Erythroblast (primary cell): ENCODE measurements at regions not wholly inside any gene's neighbourhood (a gene's known extent, or its start where the extent isn't known, plus 50 kb on each side); places are given as distances from the start of the nearest gene placed in this dataset.

Source experiments
- DNase-seq, 2 experiments: peaks; one replicate each; lab custom pipeline; 2025; lab: John Stamatoyannopoulos, UW
- GATA1 ChIP-seq: IDR thresholded peaks from 2 replicates; pipeline ENCODE4 v1.6.1; 2011; ENCODE audit warnings: low read depth, mild to moderate bottlenecking, control low read depth, low read length, moderate library complexity
- POLR2A ChIP-seq: IDR thresholded peaks from 2 replicates; pipeline ENCODE4 v1.6.1; 2011; ENCODE audit warnings: mild to moderate bottlenecking, low read length

DNA sequence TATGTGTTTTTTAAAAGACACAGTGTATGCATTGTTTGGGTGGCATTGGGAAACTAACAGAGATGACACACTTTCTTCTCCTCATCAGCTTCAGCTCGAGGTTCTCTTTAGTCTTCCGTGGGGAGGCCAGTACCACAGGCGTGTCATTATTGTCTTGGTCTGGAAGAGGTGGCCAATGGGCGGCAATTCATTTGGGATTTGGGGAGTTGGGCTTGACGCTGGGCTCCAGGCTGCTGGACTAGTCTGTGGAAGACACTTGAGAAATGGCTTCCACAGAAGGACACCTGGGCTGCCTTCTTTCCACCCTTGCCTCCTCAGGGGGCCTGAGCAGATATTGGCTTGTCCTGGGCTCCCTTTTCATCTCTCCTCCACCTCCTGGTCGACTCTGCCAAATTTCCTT lies 192.2 kb downstream of the SH2D4B start:
- no peak for DNase-seq
- TF ChIP-seq GATA1: no peak
- no peak for TF ChIP-seq POLR2A

DNA sequence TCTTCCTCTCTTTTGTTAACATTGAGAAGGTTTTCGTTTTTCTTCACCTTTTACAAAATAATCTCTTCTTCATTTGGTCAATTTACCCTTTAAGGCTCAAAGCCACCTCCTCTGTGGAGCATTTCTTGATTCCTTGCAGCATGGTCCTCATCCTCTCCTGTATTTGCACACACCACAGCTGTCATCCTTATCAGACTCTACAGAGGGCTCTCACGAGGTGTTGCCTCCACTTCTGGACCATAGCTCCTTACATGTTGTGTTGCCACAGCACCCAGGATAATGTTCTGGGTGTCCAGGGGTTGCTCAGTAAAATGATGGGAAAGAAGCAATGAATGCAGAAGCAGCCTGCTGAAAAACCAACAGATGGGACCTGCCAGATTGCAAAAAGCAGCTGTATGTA lies 192.8 kb downstream of the SH2D4B start:
- no peak for TF ChIP-seq GATA1
- TF ChIP-seq POLR2A: no peak
- no peak for DNase-seq

DNA sequence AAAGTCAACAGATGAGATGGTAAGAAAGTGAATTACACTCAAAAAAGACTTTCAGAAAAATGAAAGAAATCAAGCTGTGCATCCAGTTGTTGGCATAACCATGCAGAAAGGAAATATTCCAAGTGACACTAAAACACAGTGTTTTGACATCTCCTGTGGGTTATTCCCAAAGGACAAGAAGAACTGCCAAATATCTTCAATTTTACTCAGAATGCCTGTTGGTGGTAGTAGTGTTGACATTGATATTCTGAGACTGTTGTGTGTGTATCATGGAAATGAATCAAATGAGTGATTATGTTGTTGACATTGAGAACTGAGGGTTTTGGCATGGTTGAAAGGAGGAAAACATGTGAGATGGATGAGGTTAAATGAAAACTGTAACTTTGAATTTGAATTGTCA lies 196.9 kb downstream of the SH2D4B start:
- DNase-seq: no peak
- no peak for TF ChIP-seq GATA1
- no peak for TF ChIP-seq POLR2A

DNA sequence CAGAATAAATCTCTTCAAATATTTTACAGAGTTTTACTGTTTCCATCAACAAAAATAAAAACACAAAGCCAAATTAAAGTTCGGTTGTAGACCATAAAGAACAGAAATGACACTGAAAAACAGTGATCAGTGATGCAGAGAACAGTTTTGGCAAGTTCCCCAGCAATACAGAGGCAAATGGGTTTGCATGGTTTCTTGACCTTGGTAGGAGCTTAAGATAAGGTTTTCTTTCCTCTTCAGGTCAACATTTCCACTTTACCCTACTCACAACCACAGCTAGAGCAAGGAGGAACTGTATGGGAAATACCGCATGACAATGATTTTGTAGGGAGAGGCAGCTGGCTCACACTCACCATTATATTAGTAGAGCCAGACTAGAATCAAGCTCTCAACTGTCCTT lies 199.5 kb downstream of the SH2D4B start:
- no peak for DNase-seq
- no peak for TF ChIP-seq POLR2A
- TF ChIP-seq GATA1: no peak

DNA sequence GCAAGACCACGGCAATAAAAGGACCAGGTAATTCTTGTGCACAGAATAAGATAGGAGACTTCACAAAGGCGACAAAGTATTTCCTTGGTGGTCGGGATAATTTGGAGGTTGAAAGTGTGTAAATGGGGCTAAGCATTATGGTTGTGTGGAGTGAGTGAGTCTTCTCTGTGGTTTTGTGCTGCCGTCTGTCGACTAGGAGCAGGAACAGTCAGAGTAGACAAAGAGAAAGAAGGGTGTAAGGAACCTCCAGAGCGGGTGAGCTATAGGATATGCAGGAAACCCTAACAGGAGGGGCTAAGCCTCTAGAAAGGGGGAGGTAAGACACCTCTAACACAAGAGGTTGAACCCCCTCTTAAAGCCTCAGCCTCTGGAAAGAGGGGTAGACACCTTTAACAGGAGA lies 201.6 kb downstream of the SH2D4B start:
- TF ChIP-seq GATA1: no peak
- no peak for TF ChIP-seq POLR2A
- no peak for DNase-seq

DNA sequence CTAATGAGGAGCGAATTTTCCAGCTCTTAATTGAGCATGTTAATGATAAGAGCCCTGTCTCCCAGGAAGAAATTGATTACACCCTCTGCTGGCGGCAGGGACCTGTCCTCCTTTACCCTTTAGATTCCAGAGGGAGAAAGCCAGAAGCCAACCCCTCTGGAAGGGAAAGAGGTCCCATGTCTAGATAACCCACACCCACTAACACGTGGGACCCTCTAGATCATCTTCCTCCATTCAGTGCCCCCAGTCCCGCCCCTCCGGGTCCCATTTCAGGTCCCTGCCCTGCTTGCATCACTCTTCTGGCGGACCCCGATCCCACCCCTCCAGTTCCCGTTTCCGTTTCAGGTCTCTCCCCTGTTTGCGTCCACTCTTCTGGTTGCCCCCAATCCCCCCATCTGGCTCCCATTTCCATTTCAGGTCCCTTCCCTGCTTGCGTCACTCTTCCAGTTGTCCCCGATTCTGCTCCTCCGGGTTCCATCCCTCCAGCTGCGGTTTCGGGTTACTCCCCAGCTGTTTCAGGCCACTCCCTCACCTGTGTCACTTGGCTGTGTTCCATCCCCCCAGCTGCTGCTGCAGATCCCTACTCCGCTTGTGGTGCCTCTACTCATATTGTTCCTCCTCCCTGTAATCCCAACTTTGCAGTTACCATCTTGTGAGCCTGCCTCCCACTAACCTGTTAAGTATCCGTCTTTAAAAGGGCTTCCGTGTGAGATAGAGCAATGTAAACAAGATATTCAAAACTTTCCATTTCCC lies 202.4 kb downstream of the SH2D4B start:
- no peak for DNase-seq
- no peak for TF ChIP-seq GATA1
- no peak for TF ChIP-seq POLR2A

DNA sequence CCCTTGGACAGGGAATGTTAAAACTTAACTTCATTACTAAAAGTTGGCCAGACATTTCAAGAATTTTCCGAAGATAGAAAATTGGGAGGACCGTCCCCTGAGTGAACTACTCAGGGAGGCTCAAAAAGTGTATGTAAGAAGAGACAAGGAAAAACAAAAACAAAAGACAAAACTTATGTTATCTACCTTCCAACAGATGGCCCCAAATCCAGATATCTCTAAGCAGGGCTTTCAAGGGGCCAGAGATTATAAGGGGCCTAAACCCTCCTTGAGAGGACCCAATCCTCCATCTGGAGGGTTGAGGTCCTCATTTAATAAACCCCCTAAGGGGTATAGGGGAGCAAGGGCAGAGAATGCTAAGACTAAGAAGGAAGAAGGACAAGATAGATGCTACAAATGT lies 203.6 kb downstream of the SH2D4B start:
- no peak for TF ChIP-seq POLR2A
- DNase-seq: no peak

DNA sequence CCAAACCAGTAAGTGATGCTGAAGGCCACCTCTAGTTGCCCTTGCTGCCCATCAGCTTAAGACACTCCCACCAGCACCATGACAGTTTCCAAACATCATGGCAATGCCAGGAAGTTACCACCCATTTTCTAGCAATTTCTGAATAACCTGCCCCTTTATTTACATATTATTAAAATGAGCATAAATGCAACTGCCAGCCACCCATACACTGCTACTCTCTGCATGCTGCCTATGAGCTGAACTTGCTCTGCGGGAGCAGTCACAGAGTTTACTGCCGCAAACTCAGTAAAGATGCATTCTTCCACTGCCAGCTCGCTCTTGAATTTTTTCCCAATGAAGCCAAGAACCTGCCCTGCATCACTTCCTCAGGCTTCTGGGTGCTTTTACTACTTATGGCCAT lies 212.6 kb downstream of the SH2D4B start:
- no peak for DNase-seq
- TF ChIP-seq GATA1: no peak
- no peak for TF ChIP-seq POLR2A

DNA sequence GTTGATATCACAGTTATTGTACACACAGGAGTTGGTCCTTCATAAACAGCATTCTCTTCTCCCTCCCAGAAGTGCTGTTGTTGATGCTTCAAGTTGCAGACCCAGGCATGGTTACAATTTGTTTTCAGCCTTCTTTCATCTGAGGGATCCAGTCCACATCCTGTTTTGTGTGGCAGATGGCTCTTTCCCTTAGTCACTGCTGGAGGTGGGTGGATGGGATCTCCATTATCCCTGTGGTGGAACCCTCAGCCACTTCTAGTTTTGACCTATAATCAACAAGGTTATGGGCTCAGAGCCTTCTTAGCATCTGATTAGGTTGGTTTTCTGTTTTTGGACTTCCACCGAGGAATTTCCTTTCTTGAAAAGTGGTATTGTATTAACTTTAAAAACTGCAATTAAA lies 214.2 kb downstream of the SH2D4B start:
- DNase-seq: no peak
- TF ChIP-seq GATA1 (no peak), POLR2A (no peak)

DNA sequence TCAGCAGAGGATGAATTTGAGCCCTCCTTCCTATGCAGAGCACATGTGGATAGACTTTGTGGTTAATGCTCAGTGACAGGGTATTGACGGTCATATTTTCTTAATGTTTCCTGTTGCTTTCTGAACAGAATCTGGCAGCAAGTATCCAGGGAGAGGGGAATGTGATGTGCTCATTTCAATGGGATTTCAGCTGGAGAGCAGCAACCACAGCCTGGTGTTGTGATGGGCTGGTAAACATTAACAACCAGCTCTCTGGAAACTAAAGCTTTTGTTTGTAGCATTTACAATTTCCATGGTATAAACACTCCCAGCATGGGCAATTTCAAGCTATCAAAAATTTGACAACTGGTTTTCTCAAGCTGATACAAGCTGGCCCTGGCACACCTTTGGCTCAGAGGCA lies 215.9 kb downstream of the SH2D4B start:
- DNase-seq: no peak

DNA sequence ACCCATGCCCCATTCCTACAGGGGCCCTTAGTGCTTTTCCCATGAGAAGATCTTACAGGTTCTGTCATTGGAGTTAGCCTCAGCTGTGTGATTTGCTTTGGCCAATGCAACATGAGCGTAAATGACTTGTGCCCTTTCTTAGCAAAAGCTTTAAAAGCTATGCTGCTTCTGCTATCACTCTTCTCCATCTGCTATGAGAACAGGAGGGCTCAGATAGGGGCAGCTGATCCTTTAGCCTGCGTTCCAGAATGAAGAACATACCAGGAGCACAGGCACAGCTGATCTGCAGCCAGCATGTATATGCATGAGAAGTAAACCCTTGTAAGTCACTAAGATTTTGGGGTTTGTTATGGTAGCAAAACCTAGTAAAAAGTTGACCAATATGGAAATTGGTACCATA lies 218.2 kb downstream of the SH2D4B start:
- no peak for DNase-seq
- TF ChIP-seq GATA1 (no peak), POLR2A (no peak)

More for the DNA sequence above, 215.9 kb downstream of the SH2D4B start:
- no peak for TF ChIP-seq GATA1
- TF ChIP-seq POLR2A: no peak

DNA sequence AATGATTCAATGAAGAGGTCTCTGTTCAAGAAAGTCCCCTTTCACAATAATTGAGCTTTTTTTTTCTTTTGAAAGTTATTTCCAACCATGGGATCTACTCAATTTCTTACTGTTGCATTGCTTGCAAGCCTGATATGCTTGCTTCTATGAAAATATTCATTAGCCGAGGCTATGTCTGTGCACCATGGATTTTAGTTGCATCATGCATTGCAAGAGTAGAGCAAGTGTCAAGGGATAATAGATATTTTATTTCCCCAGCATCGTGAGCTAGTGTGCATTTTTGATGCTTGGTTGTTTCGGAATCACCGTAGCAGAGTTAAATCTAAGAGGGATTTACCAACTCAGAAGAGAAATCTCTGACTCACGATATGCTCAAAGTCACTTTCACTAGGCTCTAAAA lies 222.0 kb downstream of the SH2D4B start:
- TF ChIP-seq GATA1 (no peak), POLR2A (no peak)
- DNase-seq: no peak

DNA sequence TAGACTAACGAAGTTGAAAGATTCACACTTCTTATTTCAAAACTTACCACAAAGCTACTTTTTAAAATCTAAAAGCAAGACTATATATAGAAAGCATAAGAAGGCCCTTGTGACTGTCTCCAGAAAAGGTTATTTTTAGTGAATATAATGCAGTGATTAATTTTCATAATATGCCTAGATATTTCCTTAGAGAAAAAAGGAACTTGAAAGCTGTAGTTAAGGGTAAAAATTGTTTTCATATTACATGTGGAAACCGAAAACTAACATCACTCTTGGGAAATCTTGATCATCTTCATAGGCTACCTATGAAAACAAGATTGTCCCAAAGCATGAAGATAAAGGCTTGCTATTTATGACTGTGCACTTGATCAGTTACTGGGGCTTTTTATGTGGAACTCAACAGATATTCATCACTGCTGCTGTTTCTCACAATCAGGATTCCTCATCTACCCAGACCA lies 223.2 kb downstream of the SH2D4B start:
- TF ChIP-seq GATA1: no peak
- no peak for TF ChIP-seq POLR2A
- DNase-seq: no peak

DNA sequence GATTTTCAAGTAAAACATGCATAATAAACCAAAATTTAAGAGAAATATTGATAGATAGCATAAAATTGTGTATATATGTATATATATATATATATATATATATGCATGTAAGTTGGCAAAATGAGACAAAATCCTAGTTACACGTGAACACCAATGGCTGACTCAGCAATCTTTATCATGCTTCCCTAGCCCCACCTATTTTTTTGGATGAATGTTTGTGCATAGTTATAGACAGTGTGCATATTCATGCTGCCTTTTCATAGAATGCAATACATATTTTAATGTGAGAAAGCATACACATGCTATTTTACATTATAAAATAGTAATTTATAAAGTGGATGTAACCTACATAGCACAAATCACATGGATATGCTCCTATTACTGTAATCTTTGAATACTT lies 230.3 kb downstream of the SH2D4B start:
- TF ChIP-seq GATA1 (no peak), POLR2A (no peak)
- DNase-seq: no peak

DNA sequence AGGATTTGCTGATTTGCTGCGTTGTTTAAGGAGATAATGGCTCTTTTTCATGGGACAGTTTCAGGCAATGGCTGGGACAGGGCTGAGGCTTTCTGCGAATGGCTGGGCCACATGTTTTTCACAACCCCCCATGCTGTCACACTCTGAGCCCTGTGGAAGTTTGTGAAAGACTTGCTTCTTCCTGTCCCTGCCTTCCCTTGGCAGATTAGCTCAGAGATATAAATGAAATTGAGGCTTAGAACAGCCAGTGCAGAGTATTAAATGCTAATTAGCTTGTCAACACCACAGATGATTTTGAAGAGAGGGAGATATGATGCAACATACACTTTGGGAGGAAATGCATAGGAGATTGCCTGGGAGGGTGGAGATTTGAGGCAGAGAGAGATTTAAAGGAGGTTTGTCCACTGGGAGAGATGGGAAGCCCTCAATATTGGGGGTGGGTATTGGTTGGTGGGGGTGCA lies 232.0 kb downstream of the SH2D4B start:
- no peak for DNase-seq

More for the DNA sequence above, 232.0 kb downstream of the SH2D4B start:
- no peak for TF ChIP-seq POLR2A
- no peak for TF ChIP-seq GATA1
